ENCODE measurements at regions not wholly inside any gene's neighbourhood (a gene's known extent, or its start where the extent isn't known, plus 50 kb on each side); places are given as distances from the start of the nearest gene placed in this dataset.

- Histone ChIP-seq H3K9me3 (no peaks in the 10 kb centered on the region), H3K27me3 (replicated peaks; ENCODE audit: control insufficient read depth, insufficient read depth, low read length) (no peaks in the 10 kb centered on the region), H3K4me3 (ENCODE audit: low read depth, low read length) (no peak overlapping the region), H3K36me3 (ENCODE audit: control insufficient read depth, insufficient read depth, low read length) (no peaks in the 10 kb centered on the region), H3K4me1 (no peaks in the 10 kb centered on the region)
- Mint-ChIP-seq H3K27ac (ENCODE audit: unreplicated experiment) (no peak overlapping the region), H3K4me1 (ENCODE audit: low read depth, unreplicated experiment) (no peaks in the 10 kb centered on the region), H3K27me3 (ENCODE audit: insufficient read depth, unreplicated experiment) (peaks cover 8% of the 10 kb centered on the region), H3K36me3 (ENCODE audit: insufficient read depth, unreplicated experiment) (no peaks in the 10 kb centered on the region), H3K9me3 (ENCODE audit: unreplicated experiment) (no peaks in the 10 kb centered on the region), H3K4me3 (ENCODE audit: unreplicated experiment) (no peak overlapping the region)
- DNase-seq = no peak
- ChIA-PET POLR2A (no interaction called here), CTCF (no interaction called here)
- TF ChIP-seq CTCF (IDR thresholded peaks at IDR 0.05; ENCODE audit: insufficient read depth in 1 of 2, low read depth in 1 of 2, low read length in 1 of 2, severe bottlenecking in 1 of 2, unreplicated experiment in 1 of 2) = no peak
- BruUV-seq (replicated peaks) = no TSS peak
- intact Hi-C loops (cut with micrococcal nuclease; ENCODE audit: unreplicated experiment) = no loop called here
These were observed 69.4 kb upstream of the ADAMTS2 start for GRCh38 chr5:179414459-179415261.

- Histone ChIP-seq H3K4me3 (ENCODE audit: low read depth, low read length) (no peak overlapping the region), H3K36me3 (ENCODE audit: control insufficient read depth, insufficient read depth, low read length) (no peaks in the 10 kb centered on the region), H3K4me1 (no peaks in the 10 kb centered on the region), H3K9me3 (no peaks in the 10 kb centered on the region), H3K27me3 (replicated peaks; ENCODE audit: control insufficient read depth, insufficient read depth, low read length) (no peaks in the 10 kb centered on the region)
- BruUV-seq (replicated peaks) = no TSS peak
- CTCF ChIA-PET = no interaction called here
- POLR2A ChIA-PET = no interaction called here
- intact Hi-C loops (cut with micrococcal nuclease; ENCODE audit: unreplicated experiment) = no loop called here
- Mint-ChIP-seq H3K27ac (ENCODE audit: unreplicated experiment) (no peak overlapping the region), H3K27me3 (ENCODE audit: insufficient read depth, unreplicated experiment) (peaks cover 8% of the 10 kb centered on the region), H3K9me3 (ENCODE audit: unreplicated experiment) (no peaks in the 10 kb centered on the region), H3K4me1 (ENCODE audit: low read depth, unreplicated experiment) (no peaks in the 10 kb centered on the region), H3K4me3 (ENCODE audit: unreplicated experiment) (no peak overlapping the region), H3K36me3 (ENCODE audit: insufficient read depth, unreplicated experiment) (no peaks in the 10 kb centered on the region)
- no peak for DNase-seq
- TF ChIP-seq CTCF (IDR thresholded peaks at IDR 0.05; ENCODE audit: insufficient read depth in 1 of 2, low read depth in 1 of 2, low read length in 1 of 2, severe bottlenecking in 1 of 2, unreplicated experiment in 1 of 2) = no peak
These were observed 68.6 kb upstream of the ADAMTS2 start for GRCh38 chr5:179413711-179414458.

GRCh38 chr5:179413086-179413690, 67.9 kb upstream of the ADAMTS2 start:
- no peak for TF ChIP-seq CTCF (IDR thresholded peaks at IDR 0.05; ENCODE audit: insufficient read depth in 1 of 2, low read depth in 1 of 2, low read length in 1 of 2, severe bottlenecking in 1 of 2, unreplicated experiment in 1 of 2)
- no peaks in the 10 kb centered on the region for H3K4me1 ChIP-seq
- H3K27me3 Mint-ChIP-seq (ENCODE audit: insufficient read depth, unreplicated experiment) = peaks cover 5% of the 10 kb centered on the region
- no peak overlapping the region for H3K4me3 ChIP-seq (ENCODE audit: low read depth, low read length)
- CTCF ChIA-PET = no interaction called here
- no peaks in the 10 kb centered on the region for H3K36me3 ChIP-seq (ENCODE audit: control insufficient read depth, insufficient read depth, low read length)
- BruUV-seq (replicated peaks) = no TSS peak
- no peak overlapping the region for H3K4me3 Mint-ChIP-seq (ENCODE audit: unreplicated experiment)
- DNase-seq = no peak
- H3K27ac Mint-ChIP-seq (ENCODE audit: unreplicated experiment) = no peak overlapping the region
- H3K9me3 Mint-ChIP-seq (ENCODE audit: unreplicated experiment) = no peaks in the 10 kb centered on the region
- H3K36me3 Mint-ChIP-seq (ENCODE audit: insufficient read depth, unreplicated experiment) = no peaks in the 10 kb centered on the region
- no peaks in the 10 kb centered on the region for H3K4me1 Mint-ChIP-seq (ENCODE audit: low read depth, unreplicated experiment)
- POLR2A ChIA-PET = no interaction called here
- intact Hi-C loops (cut with micrococcal nuclease; ENCODE audit: unreplicated experiment) = no loop called here
- no peaks in the 10 kb centered on the region for H3K9me3 ChIP-seq
- H3K27me3 ChIP-seq (replicated peaks; ENCODE audit: control insufficient read depth, insufficient read depth, low read length) = no peaks in the 10 kb centered on the region

Data from Caco-2 (cell line).